Coronary artery (tissue), 2 donors: ENCODE measurements at regions not wholly inside any gene's neighbourhood (a gene's known extent, or its start where the extent isn't known, plus 50 kb on each side); places are given as distances from the start of the nearest gene placed in this dataset.

Experiments
- DNase-seq: peaks from one replicate; pipeline ENCODE4 v3.0.0-alpha.2; 2017; ENCODE audit warnings: low spot score
- H3K27ac ChIP-seq, 2 donors: fragments of 200-600 bp; sonication (generic); one replicate each; pipeline ENCODE4 v1.5.1; 2016 to 2019
- H3K4me3 ChIP-seq: fragments of 200-600 bp; sonication (generic); 2 replicates; pipeline ENCODE4 v1.5.1; 2016; ENCODE audit warnings: mild to moderate bottlenecking, moderate library complexity
- CTCF ChIP-seq: fragments of 200-600 bp; sonication (generic); IDR thresholded peaks from one replicate; pipeline ENCODE4 v1.5.1; 2019; ENCODE audit warnings: antibody characterized with exemption

- H3K27ac ChIP-seq: peak overlapping the region; percentile 5 to 79
- TF ChIP-seq CTCF: no peak
- H3K4me3 ChIP-seq: peak overlapping the region; percentile 63
- DNase-seq: peak; percentile 77
Observed at GRCh38 chr3:141686466-141687291, 51.4 kb upstream of the RNF7 start.
